Neural crest cell (in vitro differentiated cells): ENCODE measurements at regions not wholly inside any gene's neighbourhood (a gene's known extent, or its start where the extent isn't known, plus 50 kb on each side); places are given as distances from the start of the nearest gene placed in this dataset.

ENCODE experiments used
- DNase-seq: peaks from one replicate; pipeline ENCODE4 v3.0.0; 2021; ENCODE audit warnings: low read depth, mixed read lengths, low spot score
- H3K27ac Mint-ChIP-seq: one replicate; pipeline ENCODE4 v1.8.0; 2021; ENCODE audit warnings: mild to moderate bottlenecking, mixed read lengths; ENCODE audit not compliant: unreplicated experiment
- H3K27me3 Mint-ChIP-seq: 2 replicates; pipeline ENCODE4 v1.8.0; 2021; ENCODE audit warnings: low read depth, mild to moderate bottlenecking, mixed read lengths
- H3K36me3 Mint-ChIP-seq: 2 replicates; pipeline ENCODE4 v1.8.0; 2021; ENCODE audit warnings: low read depth, mild to moderate bottlenecking, mixed read lengths
- H3K4me1 Mint-ChIP-seq: 2 replicates; pipeline ENCODE4 v1.8.0; 2021; ENCODE audit warnings: mixed read lengths
- H3K4me3 Mint-ChIP-seq: one replicate; pipeline ENCODE4 v1.8.0; 2021; ENCODE audit warnings: mild to moderate bottlenecking, mixed read lengths
- H3K9me3 Mint-ChIP-seq: 2 replicates; pipeline ENCODE4 v1.8.0; 2021; ENCODE audit warnings: mixed read lengths
- CTCF ChIP-seq: fragments of 200-600 bp; sonication (generic); conservative IDR thresholded peaks from 2 replicates; pipeline ENCODE4 v1.5.0; 2021; ENCODE audit warnings: antibody characterized with exemption, mild to moderate bottlenecking

- no peak for DNase-seq
- TF ChIP-seq CTCF: no peak
- Mint-ChIP-seq H3K4me1 (peaks cover 10% of the 10 kb centered on the region), H3K27me3 (no peaks in the 10 kb centered on the region), H3K27ac (no peak overlapping the region), H3K9me3 (peaks cover 2% of the 10 kb centered on the region), H3K36me3 (peaks cover 6% of the 10 kb centered on the region), H3K4me3 (no peak overlapping the region)
Measured at GRCh38 chr12:22919883-22920282, 294.9 kb downstream of the ETNK1 start.

GRCh38 chr12:22923768-22924167, 298.8 kb downstream of the ETNK1 start:
- no peak overlapping the region for H3K27ac Mint-ChIP-seq
- no peaks in the 10 kb centered on the region for H3K36me3 Mint-ChIP-seq
- no peak for DNase-seq
- H3K9me3 Mint-ChIP-seq: peaks cover 2% of the 10 kb centered on the region
- no peak overlapping the region for H3K4me3 Mint-ChIP-seq
- H3K4me1 Mint-ChIP-seq: no peaks in the 10 kb centered on the region
- H3K27me3 Mint-ChIP-seq: no peaks in the 10 kb centered on the region
- no peak for TF ChIP-seq CTCF

GRCh38 chr12:22924391-22924790, 299.4 kb downstream of the ETNK1 start:
- H3K27me3 Mint-ChIP-seq: no peaks in the 10 kb centered on the region
- no peak overlapping the region for H3K4me3 Mint-ChIP-seq
- no peak overlapping the region for H3K27ac Mint-ChIP-seq

GRCh38 chr12:22925623-22926022, 300.7 kb downstream of the ETNK1 start:
- no peak for DNase-seq
- Mint-ChIP-seq H3K27me3 (no peaks in the 10 kb centered on the region), H3K36me3 (no peaks in the 10 kb centered on the region), H3K9me3 (peaks cover 2% of the 10 kb centered on the region), H3K4me3 (no peak overlapping the region), H3K4me1 (no peaks in the 10 kb centered on the region), H3K27ac (no peak overlapping the region)
- TF ChIP-seq CTCF: no peak

More at GRCh38 chr12:22924391-22924790, 299.4 kb downstream of the ETNK1 start:
- H3K9me3 Mint-ChIP-seq: peaks cover 2% of the 10 kb centered on the region
- TF ChIP-seq CTCF: no peak
- no peaks in the 10 kb centered on the region for H3K36me3 Mint-ChIP-seq
- H3K4me1 Mint-ChIP-seq: no peaks in the 10 kb centered on the region
- no peak for DNase-seq

- peaks cover 8% of the 10 kb centered on the region for H3K4me1 Mint-ChIP-seq
- no peak for DNase-seq
- no peaks in the 10 kb centered on the region for H3K27me3 Mint-ChIP-seq
- no peak for TF ChIP-seq CTCF
- H3K27ac Mint-ChIP-seq: no peak overlapping the region
- H3K4me3 Mint-ChIP-seq: no peak overlapping the region
- H3K36me3 Mint-ChIP-seq: no peaks in the 10 kb centered on the region
- H3K9me3 Mint-ChIP-seq: no peaks in the 10 kb centered on the region
Measured at GRCh38 chr12:22932431-22932830, 307.5 kb downstream of the ETNK1 start.

GRCh38 chr12:22935090-22935489, 310.1 kb downstream of the ETNK1 start:
- Mint-ChIP-seq H3K27ac (no peak overlapping the region), H3K4me3 (no peak overlapping the region), H3K9me3 (peaks cover 7% of the 10 kb centered on the region), H3K36me3 (peaks cover 2% of the 10 kb centered on the region), H3K27me3 (no peaks in the 10 kb centered on the region), H3K4me1 (peaks cover 16% of the 10 kb centered on the region)
- no peak for DNase-seq
- TF ChIP-seq CTCF: no peak
